Stimulated activated naive CD8-positive, alpha-beta T cell treated with anti-CD3 and anti-CD28 coated beads, Interleukin-15, Interleukin-2, amounts not matched to agents 100 ng/mL and 50 ng/mL, for 24 hours (primary cell): ENCODE measurements at regions not wholly inside any gene's neighbourhood (a gene's known extent, or its start where the extent isn't known, plus 50 kb on each side); places are given as distances from the start of the nearest gene placed in this dataset.
"Not testable (repeated sequence)": the region's sequence is repeated elsewhere in the genome, so short reads cannot be mapped to it uniquely, and the experiment has no call there.

Source experiments
- H3K27ac Mint-ChIP-seq: one replicate; pipeline ENCODE4 v1.8.0; 2021; ENCODE audit warnings: mild to moderate bottlenecking, mixed read lengths
- H3K27me3 Mint-ChIP-seq: one replicate; pipeline ENCODE4 v1.8.0; 2021; ENCODE audit warnings: mixed read lengths
- H3K36me3 Mint-ChIP-seq: one replicate; pipeline ENCODE4 v1.8.0; 2021; ENCODE audit warnings: low read depth, mixed read lengths
- H3K4me1 Mint-ChIP-seq: one replicate; pipeline ENCODE4 v1.8.0; 2021; ENCODE audit warnings: low read depth, mixed read lengths
- H3K4me3 Mint-ChIP-seq: one replicate; pipeline ENCODE4 v1.8.0; 2021; ENCODE audit warnings: mild to moderate bottlenecking, mixed read lengths
- H3K9me3 Mint-ChIP-seq: one replicate; pipeline ENCODE4 v1.8.0; 2021; ENCODE audit warnings: mixed read lengths

GRCh38 chr12:113712481-113712880, 240.8 kb upstream of the LHX5 start:
- peaks cover 26% of the 10 kb centered on the region for H3K27me3 Mint-ChIP-seq
- no peaks in the 10 kb centered on the region for H3K36me3 Mint-ChIP-seq
- H3K27ac Mint-ChIP-seq = no peak overlapping the region
- no peaks in the 10 kb centered on the region for H3K4me1 Mint-ChIP-seq
- H3K4me3 Mint-ChIP-seq = no peak overlapping the region
- peaks cover 10% of the 10 kb centered on the region for H3K9me3 Mint-ChIP-seq

- peaks cover 10% of the 10 kb centered on the region for H3K9me3 Mint-ChIP-seq
- no peak overlapping the region for H3K4me3 Mint-ChIP-seq
- no peak overlapping the region for H3K27ac Mint-ChIP-seq
- H3K4me1 Mint-ChIP-seq = no peaks in the 10 kb centered on the region
- no peaks in the 10 kb centered on the region for H3K36me3 Mint-ChIP-seq
- peaks cover 35% of the 10 kb centered on the region for H3K27me3 Mint-ChIP-seq
These were observed 238.5 kb upstream of the LHX5 start for GRCh38 chr12:113710216-113710615.

GRCh38 chr12:113709456-113709855, 237.8 kb upstream of the LHX5 start:
- H3K27me3 Mint-ChIP-seq = peaks cover 36% of the 10 kb centered on the region

DNA sequence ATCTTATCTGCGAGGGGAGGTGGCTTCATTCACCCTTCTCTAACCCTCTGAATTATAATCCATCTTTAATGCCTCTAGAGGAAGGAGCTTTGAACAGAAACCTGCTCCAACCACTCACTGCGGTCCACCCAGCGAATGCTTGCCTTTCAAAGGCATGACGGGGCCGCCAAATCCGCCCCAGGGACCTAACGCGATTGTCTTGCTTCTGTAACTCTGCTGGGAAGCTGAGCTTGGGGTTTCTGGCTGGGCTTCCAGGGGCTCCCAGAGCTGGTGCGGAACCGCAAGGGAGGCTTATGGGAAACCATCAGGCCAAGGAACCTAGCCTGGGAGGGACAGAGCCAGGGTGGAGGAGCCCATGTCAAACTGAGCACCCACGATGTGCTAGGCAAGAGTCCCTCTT, 231.2 kb upstream of the LHX5 start:
- H3K27me3 Mint-ChIP-seq = peaks cover 16% of the 10 kb centered on the region
- H3K27ac Mint-ChIP-seq = no peak overlapping the region
- H3K4me1 Mint-ChIP-seq = no peaks in the 10 kb centered on the region
- H3K36me3 Mint-ChIP-seq = no peaks in the 10 kb centered on the region
- H3K9me3 Mint-ChIP-seq = no peaks in the 10 kb centered on the region
- H3K4me3 Mint-ChIP-seq = no peak overlapping the region

More at GRCh38 chr12:113709456-113709855, 237.8 kb upstream of the LHX5 start:
- no peak overlapping the region for H3K27ac Mint-ChIP-seq
- H3K9me3 Mint-ChIP-seq = peaks cover 10% of the 10 kb centered on the region
- H3K36me3 Mint-ChIP-seq = no peaks in the 10 kb centered on the region
- no peak overlapping the region for H3K4me3 Mint-ChIP-seq
- no peaks in the 10 kb centered on the region for H3K4me1 Mint-ChIP-seq

- H3K27me3 Mint-ChIP-seq = peaks cover 12% of the 10 kb centered on the region
- no peak overlapping the region for H3K27ac Mint-ChIP-seq
- no peaks in the 10 kb centered on the region for H3K4me1 Mint-ChIP-seq
- no peaks in the 10 kb centered on the region for H3K36me3 Mint-ChIP-seq
- no peak overlapping the region for H3K4me3 Mint-ChIP-seq
- H3K9me3 Mint-ChIP-seq = no peaks in the 10 kb centered on the region
These were observed 230.6 kb upstream of the LHX5 start for GRCh38 chr12:113702276-113702675.

GRCh38 chr12:113700943-113701342, 229.3 kb upstream of the LHX5 start:
- H3K4me3 Mint-ChIP-seq = no peak overlapping the region
- H3K27me3 Mint-ChIP-seq = peaks cover 8% of the 10 kb centered on the region
- no peaks in the 10 kb centered on the region for H3K36me3 Mint-ChIP-seq
- no peaks in the 10 kb centered on the region for H3K9me3 Mint-ChIP-seq
- H3K27ac Mint-ChIP-seq = no peak overlapping the region
- H3K4me1 Mint-ChIP-seq = no peaks in the 10 kb centered on the region

- H3K9me3 Mint-ChIP-seq, H3K27ac Mint-ChIP-seq, H3K27me3 Mint-ChIP-seq, H3K36me3 Mint-ChIP-seq, H3K4me1 Mint-ChIP-seq, H3K4me3 Mint-ChIP-seq: not testable (repeated sequence)
These were observed 228.3 kb upstream of the LHX5 start for GRCh38 chr12:113699984-113700383.

DNA sequence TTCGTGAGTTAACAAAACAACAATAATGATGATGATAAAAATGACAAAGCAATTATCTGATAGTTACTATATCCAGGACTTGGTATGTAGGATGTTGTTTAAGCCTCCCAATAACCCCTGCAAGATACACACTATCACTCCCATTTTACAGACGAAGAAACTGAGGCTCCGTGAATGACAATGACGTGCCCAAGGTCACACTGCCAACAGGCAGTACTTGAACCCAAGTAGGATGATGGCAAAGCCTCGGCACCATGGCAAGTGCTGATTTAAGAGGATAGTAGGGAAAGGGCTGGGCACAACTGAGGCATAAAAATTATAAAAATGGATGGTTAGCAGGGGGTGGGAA, 226.8 kb upstream of the LHX5 start:
- H3K27ac Mint-ChIP-seq = no peak overlapping the region
- no peaks in the 10 kb centered on the region for H3K9me3 Mint-ChIP-seq
- H3K27me3 Mint-ChIP-seq = peaks cover 7% of the 10 kb centered on the region
- H3K4me3 Mint-ChIP-seq = no peak overlapping the region
- no peaks in the 10 kb centered on the region for H3K4me1 Mint-ChIP-seq
- no peaks in the 10 kb centered on the region for H3K36me3 Mint-ChIP-seq

DNA sequence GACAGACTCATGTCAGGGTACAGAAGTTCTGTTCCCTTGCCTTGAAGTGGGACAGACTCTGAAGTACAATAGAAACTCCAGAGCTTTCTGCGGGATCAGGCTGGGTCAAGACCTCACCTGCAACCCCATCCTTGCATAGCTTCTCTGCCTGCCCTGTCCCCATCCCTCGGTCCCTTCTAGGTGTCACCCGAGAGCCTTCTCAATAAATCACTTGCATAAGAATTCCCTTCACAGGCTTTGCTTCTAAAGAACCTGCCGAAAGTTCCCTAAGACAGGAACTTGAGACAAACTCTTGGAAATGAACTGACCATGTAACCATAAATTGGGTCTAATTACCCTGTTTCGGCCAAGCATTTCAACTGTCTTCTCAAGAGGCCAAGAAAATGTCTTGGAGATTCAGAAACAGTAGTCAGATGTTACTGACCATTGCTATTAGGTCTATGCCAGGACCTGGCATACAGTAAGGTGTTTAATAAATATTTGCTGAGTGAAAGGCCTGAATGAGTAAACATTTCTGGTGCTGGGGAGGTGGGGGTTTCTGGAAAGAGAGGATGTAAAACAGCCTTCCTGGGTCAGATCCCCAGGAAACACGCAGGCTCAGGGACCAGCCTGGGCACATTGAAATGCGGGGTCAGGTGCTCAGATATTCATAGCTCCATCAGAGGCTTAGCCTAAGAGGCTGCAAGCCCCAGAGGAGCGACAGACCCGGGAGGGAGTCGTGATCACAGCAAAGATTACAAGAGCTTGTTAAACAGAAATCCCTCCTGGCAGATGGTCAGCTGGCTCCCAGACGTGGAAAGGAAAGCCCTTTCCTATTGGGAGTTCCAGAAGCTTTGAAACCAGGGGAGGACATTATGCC, 226.2 kb upstream of the LHX5 start:
- H3K27ac Mint-ChIP-seq = no peak overlapping the region
- no peaks in the 10 kb centered on the region for H3K9me3 Mint-ChIP-seq
- H3K4me1 Mint-ChIP-seq = no peaks in the 10 kb centered on the region
- no peaks in the 10 kb centered on the region for H3K36me3 Mint-ChIP-seq
- H3K27me3 Mint-ChIP-seq = peaks cover 5% of the 10 kb centered on the region
- no peak overlapping the region for H3K4me3 Mint-ChIP-seq

DNA sequence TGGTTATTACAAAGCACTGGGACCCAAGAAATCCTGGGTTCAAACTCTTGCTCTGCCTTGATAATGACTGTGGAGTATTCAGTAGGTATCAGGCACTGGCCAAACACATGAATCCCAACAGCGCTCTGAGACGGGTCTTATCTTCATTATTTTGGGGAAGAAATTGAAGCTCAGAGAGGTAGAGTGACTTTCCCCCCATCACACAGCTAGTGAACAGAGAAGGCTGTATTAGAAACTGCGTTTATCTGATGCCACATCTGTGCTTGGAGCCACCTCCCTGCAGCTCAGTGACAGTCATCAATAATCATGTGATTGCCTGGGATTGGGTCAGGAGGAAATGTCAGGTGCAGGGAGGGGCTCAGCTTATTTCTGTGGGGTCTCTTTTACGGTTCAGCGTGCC, 225.4 kb upstream of the LHX5 start:
- Mint-ChIP-seq H3K4me1 (no peaks in the 10 kb centered on the region), H3K9me3 (no peaks in the 10 kb centered on the region), H3K27ac (no peak overlapping the region), H3K36me3 (no peaks in the 10 kb centered on the region), H3K27me3 (peaks cover 8% of the 10 kb centered on the region), H3K4me3 (no peak overlapping the region)

DNA sequence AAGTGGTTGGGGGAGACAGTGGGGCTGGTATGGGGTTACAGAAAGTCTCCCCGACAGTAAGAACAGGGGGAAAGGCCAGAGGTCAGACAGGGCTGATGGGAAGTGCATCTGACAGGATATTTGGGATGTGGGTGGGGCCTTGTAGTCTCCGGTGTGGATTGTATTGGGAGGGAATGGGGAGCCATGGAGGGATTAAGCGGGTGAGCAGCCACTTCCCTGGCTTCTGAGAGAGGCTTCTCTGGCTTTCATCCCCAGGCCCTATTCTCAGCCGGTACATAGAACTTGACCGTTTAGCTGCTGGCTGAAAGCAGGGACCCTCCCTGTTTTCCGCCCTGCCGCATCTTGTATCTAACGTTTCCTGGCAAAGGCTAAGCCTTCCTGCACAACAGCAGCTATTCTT, 222.0 kb upstream of the LHX5 start:
- no peak overlapping the region for H3K4me3 Mint-ChIP-seq
- no peaks in the 10 kb centered on the region for H3K36me3 Mint-ChIP-seq
- no peak overlapping the region for H3K27ac Mint-ChIP-seq
- H3K4me1 Mint-ChIP-seq = no peaks in the 10 kb centered on the region
- H3K27me3 Mint-ChIP-seq = peaks cover 13% of the 10 kb centered on the region
- no peaks in the 10 kb centered on the region for H3K9me3 Mint-ChIP-seq

- Mint-ChIP-seq H3K4me3 (no peak overlapping the region), H3K9me3 (no peaks in the 10 kb centered on the region), H3K27ac (no peak overlapping the region), H3K36me3 (no peaks in the 10 kb centered on the region), H3K27me3 (peaks cover 9% of the 10 kb centered on the region), H3K4me1 (no peaks in the 10 kb centered on the region)
These were observed 217.5 kb upstream of the LHX5 start for GRCh38 chr12:113689047-113689610.

GRCh38 chr12:113688313-113688712, 216.6 kb upstream of the LHX5 start:
- Mint-ChIP-seq H3K27me3 (peaks cover 9% of the 10 kb centered on the region), H3K27ac (no peak overlapping the region), H3K4me1 (no peaks in the 10 kb centered on the region), H3K9me3 (no peaks in the 10 kb centered on the region), H3K36me3 (no peaks in the 10 kb centered on the region), H3K4me3 (no peak overlapping the region)

- Mint-ChIP-seq H3K27me3 (peaks cover 6% of the 10 kb centered on the region), H3K27ac (no peak overlapping the region), H3K36me3 (no peaks in the 10 kb centered on the region), H3K4me3 (no peak overlapping the region), H3K9me3 (no peaks in the 10 kb centered on the region), H3K4me1 (no peaks in the 10 kb centered on the region)
These were observed 213.5 kb upstream of the LHX5 start for GRCh38 chr12:113684908-113685782.
